Esophagus squamous epithelium (tissue), 5 donors: ENCODE measurements at regions not wholly inside any gene's neighbourhood (a gene's known extent, or its start where the extent isn't known, plus 50 kb on each side); places are given as distances from the start of the nearest gene placed in this dataset.

Experiments used
- DNase-seq: peaks from one replicate; lab custom pipeline; 2025; lab: John Stamatoyannopoulos, UW
- H3K27ac ChIP-seq, 4 donors: fragments of 200-600 bp; sonication (generic); one replicate each; pipeline ENCODE4 v1.5.1; 2016 to 2019; ENCODE audit warnings: mild to moderate bottlenecking in 1 of 4
- H3K27me3 ChIP-seq, 4 donors: fragments of 200-600 bp; sonication (generic); 1 replicate in 3 of 4; 2 replicates in 1 of 4; pipeline versions ENCODE4 v1.5.1 to v1.6.0; 2017 to 2021; ENCODE audit warnings: antibody characterized with exemption in 1 of 4
- H3K36me3 ChIP-seq, 3 donors: fragments of 200-600 bp; sonication (generic); one replicate each; pipeline ENCODE4 v1.5.1; 2016 to 2019
- H3K4me1 ChIP-seq, 3 donors: fragments of 200-600 bp; sonication (generic); one replicate each; pipeline ENCODE4 v1.5.1; 2017 to 2019
- H3K4me3 ChIP-seq, 4 donors: fragments of 200-600 bp; sonication (generic); 1 replicate in 3 of 4; 2 replicates in 1 of 4; pipeline ENCODE4 v1.5.1; 2016 to 2019; ENCODE audit warnings: mild to moderate bottlenecking in 2 of 4, moderate library complexity in 1 of 4
- H3K9me3 ChIP-seq, 3 donors: fragments of 200-600 bp; sonication (generic); one replicate each; pipeline ENCODE4 v1.5.1; 2016 to 2019
- CTCF ChIP-seq, 6 experiments: fragments of 450-650 bp in 4 of 6; fragments of 200-600 bp in 2 of 6; sonication (generic) in 2 of 6; IDR thresholded peaks; one replicate each; pipeline ENCODE4 v1.5.1; 2016 to 2019; ENCODE audit warnings: antibody characterized with exemption in 6 of 6, mild to moderate bottlenecking in 4 of 6, moderate library complexity in 4 of 6
- POLR2A ChIP-seq, 4 donors: fragments of 450-650 bp; IDR thresholded peaks; one replicate each; pipeline ENCODE4 v1.6.1; 2017; ENCODE audit warnings: antibody characterized with exemption in 4 of 4, mild to moderate bottlenecking in 4 of 4, moderate library complexity in 3 of 4
- WGBS, 2 donors: methylation state at CpG; one replicate each; pipeline ENCODE4 v1.1.5; 2018; 5-methylcytosine and 5-hydroxymethylcytosine counted together
- intact Hi-C: fragments of 100-400 bp; cut with DNase I; formaldehyde crosslinking; loops from one replicate; pipeline ENCODE4 v1.15.0; 2022
- donor health status: DM: yes; HTN: yes; CAD: no.

DNA sequence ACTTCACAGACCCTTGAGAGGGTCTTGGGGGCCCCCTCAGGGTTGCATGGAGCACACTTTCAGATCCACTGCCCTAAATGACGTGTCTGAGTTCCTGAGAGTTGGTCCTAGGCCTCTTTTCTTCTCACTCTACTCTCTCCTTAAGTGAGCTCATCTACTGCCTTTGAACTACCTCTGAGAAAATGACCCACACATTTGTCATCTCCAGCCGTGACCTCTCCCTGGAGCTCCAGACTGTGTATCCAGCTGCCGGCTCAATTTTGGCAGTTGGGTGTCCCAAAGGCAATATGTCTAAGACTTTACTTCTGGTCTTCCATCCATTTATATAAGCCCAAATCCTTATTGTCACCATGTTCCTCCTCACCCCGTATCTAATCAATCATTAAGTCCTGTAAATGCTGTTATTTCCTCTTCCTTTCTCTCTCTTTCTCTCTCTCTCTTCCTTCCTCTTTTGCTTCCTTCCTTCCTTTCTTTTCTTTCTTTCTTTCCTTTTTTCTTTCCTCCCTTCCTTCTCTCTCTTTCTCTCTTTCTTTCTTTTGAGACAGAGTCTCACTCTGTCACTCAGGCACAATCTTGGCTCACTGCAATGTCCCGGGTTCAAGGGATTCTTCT, 51.2 kb upstream of the HSPA9 start:
- H3K36me3 ChIP-seq: no peaks in the 10 kb centered on the region
- intact Hi-C loops: no loop called here

GRCh38 chr5:138625134-138625533, 49.9 kb upstream of the HSPA9 start:
- H3K9me3 ChIP-seq: no peaks in the 10 kb centered on the region
- peaks cover 0 to 29% (median 0%) of the 10 kb centered on the region in 3 donors for H3K4me1 ChIP-seq
- no peak overlapping the region for H3K4me3 ChIP-seq
- H3K36me3 ChIP-seq: no peaks in the 10 kb centered on the region
- H3K27me3 ChIP-seq: no peaks in the 10 kb centered on the region
- H3K27ac ChIP-seq: no peak overlapping the region
- DNase-seq: no peak
- intact Hi-C loops: no loop called here
- WGBS, 2 donors: 75 to 76% methylated on average over 6 of the region's 6 CpGs
- TF ChIP-seq POLR2A (IDR thresholded peaks at IDR 0.05) (no peak), CTCF (IDR thresholded peaks at IDR 0.05) (no peak)

More for the DNA sequence above, 51.2 kb upstream of the HSPA9 start:
- no peak overlapping the region for H3K4me3 ChIP-seq
- H3K9me3 ChIP-seq: no peaks in the 10 kb centered on the region
- 83 to 85% methylated on average over 5 of the region's 5 CpGs for WGBS, 2 donors
- TF ChIP-seq CTCF (IDR thresholded peaks at IDR 0.05): no peak
- TF ChIP-seq POLR2A (IDR thresholded peaks at IDR 0.05): no peak
- H3K27ac ChIP-seq: no peak overlapping the region
- DNase-seq: no peak
- no peaks in the 10 kb centered on the region for H3K27me3 ChIP-seq
- H3K4me1 ChIP-seq: peaks cover 0 to 20% (median 0%) of the 10 kb centered on the region in 3 donors
